H1 (cell line): ENCODE measurements at regions not wholly inside any gene's neighbourhood (a gene's known extent, or its start where the extent isn't known, plus 50 kb on each side); places are given as distances from the start of the nearest gene placed in this dataset.

ENCODE experiments used
- CTCF ChIP-seq, 3 experiments: IDR thresholded peaks; 1 replicate in 2 of 3; 2 replicates in 1 of 3; pipeline versions ENCODE4 v1.5.1 to v1.6.1; 2011; ENCODE audit warnings: low read length in 3 of 3, mild to moderate bottlenecking in 3 of 3, inconsistent platforms in 2 of 3, low read depth in 1 of 3, moderate library complexity in 1 of 3; ENCODE audit not compliant: insufficient read depth in 1 of 3; ENCODE audit errors: control extremely low read depth in 1 of 3
- GABPA ChIP-seq: IDR thresholded peaks from 2 replicates; pipeline ENCODE4 v1.6.1; 2011; ENCODE audit warnings: mild to moderate bottlenecking, low read length, moderate library complexity, borderline replicate concordance; ENCODE audit not compliant: insufficient read depth
- POLR2AphosphoS5 ChIP-seq: IDR thresholded peaks from 2 replicates; pipeline ENCODE4 v1.6.1; 2011; ENCODE audit warnings: low read depth, low read length
- TCF12 ChIP-seq: IDR thresholded peaks from 2 replicates; pipeline ENCODE4 v1.6.1; 2011; ENCODE audit warnings: low read depth, mild to moderate bottlenecking, low read length

GRCh38 chr7:155963771-155964195 lies 151.5 kb upstream of the SHH start:
- no peak for TF ChIP-seq TCF12
- TF ChIP-seq CTCF (IDR thresholded peaks at IDR 0.05; ENCODE audit: control extremely low read depth in 1 of 3, insufficient read depth in 1 of 3, low read depth in 1 of 3, low read length in 3 of 3), result no peak
- no peak for TF ChIP-seq GABPA
- TF ChIP-seq POLR2AphosphoS5, result no peak
